Astrocyte of the spinal cord (primary cell): ENCODE measurements at regions not wholly inside any gene's neighbourhood (a gene's known extent, or its start where the extent isn't known, plus 50 kb on each side); places are given as distances from the start of the nearest gene placed in this dataset.

ENCODE experiments used
- DNase-seq: peaks from one replicate; pipeline ENCODE4 v3.0.0; 2011; ENCODE audit warnings: low read depth, low spot score
- H3K4me3 ChIP-seq: 2 replicates; pipeline ENCODE4 v1.5.1; 2011; ENCODE audit warnings: low read depth, mild to moderate bottlenecking, low read length, moderate library complexity
- in situ Hi-C: cut with HindIII; loops from 2 replicates; pipeline ENCODE4 v1.10.0; 2017; ENCODE audit warnings: low sequenced_read_pairs
- TF ChIP-seq, protein P1 (sequence below): IDR thresholded peaks from 2 replicates; pipeline ENCODE4 v1.5.1; 2012; ENCODE audit warnings: low read depth, mild to moderate bottlenecking, low read length, inconsistent platforms

GRCh38 chr2:589281-590130 is 87.7 kb downstream of the TMEM18 start:
- H3K4me3 ChIP-seq: no peak overlapping the region
- TF ChIP-seq, protein P1, sequence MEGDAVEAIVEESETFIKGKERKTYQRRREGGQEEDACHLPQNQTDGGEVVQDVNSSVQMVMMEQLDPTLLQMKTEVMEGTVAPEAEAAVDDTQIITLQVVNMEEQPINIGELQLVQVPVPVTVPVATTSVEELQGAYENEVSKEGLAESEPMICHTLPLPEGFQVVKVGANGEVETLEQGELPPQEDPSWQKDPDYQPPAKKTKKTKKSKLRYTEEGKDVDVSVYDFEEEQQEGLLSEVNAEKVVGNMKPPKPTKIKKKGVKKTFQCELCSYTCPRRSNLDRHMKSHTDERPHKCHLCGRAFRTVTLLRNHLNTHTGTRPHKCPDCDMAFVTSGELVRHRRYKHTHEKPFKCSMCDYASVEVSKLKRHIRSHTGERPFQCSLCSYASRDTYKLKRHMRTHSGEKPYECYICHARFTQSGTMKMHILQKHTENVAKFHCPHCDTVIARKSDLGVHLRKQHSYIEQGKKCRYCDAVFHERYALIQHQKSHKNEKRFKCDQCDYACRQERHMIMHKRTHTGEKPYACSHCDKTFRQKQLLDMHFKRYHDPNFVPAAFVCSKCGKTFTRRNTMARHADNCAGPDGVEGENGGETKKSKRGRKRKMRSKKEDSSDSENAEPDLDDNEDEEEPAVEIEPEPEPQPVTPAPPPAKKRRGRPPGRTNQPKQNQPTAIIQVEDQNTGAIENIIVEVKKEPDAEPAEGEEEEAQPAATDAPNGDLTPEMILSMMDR: no peak
- in situ Hi-C loops: no loop called here
- no peak for DNase-seq

DNA sequence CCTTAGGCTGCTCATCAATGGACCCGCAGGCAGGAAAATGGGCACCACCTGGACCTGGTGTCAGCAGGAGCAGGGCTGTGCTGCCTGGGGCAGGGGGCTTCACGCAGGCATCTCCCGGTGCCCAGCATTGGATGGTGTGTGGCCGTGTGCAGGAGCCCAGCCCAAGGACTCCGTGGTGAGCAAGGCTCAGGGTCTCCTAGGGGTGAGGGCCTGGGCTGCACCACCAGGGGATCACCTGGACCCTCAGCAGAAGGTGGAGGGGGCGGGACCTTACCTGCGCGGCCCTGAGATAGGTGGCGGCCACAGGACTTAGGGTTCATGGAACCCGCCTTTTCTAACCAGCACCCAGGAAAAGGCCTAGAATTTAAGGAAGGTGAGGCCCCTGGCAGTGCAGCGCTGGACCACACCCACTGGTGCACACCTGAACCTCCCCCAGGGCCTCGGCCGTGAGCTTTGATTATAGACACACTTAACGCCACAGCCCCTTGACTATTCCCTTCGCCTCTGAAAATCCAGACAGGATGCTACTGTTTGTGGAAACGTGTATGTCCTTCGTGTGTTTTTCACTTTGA is 89.0 kb downstream of the TMEM18 start:
- no peak for DNase-seq
- no peak overlapping the region for H3K4me3 ChIP-seq
- TF ChIP-seq, protein P1: no peak
- in situ Hi-C loops: no loop called here

DNA sequence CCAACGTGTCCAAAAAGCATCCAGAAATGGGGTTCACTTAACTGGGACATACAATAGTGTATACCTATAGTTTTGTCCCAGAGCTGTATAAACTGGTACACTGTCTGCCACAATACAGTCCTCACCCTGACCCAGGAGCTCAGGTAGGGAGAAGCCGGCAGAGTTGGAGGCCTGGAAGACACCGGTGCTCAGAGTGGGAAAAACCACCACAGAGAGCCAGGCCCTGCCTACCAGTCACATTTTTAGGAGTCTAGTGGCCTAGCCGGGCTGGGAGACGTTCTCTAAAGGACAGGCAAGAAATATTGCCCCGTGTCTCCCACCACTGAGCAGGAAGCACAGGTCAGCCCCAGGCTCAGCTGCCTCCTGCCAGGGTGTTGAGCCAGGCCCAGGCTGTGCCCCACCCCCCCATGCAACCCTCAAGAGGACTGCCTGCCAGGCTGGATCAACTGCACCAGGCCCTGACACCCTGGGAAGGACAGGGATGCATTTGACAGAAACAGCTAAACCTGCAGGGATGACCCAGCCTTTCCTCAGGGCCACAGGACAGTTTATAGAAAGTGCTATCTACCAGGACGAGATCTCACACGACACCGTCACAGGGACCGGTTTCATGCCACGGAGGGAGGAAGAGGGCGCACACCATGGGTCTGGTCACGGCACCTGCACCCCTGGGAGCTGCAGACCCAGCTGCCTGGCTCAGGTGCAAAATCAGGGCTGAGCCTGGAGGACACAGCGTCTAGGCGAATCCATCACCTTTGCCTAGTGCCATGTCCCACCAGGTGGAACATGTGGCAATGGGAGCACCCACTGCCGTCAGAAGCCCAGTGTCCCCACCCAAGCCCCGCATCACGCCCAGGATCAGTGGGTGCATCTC is 89.9 kb downstream of the TMEM18 start:
- H3K4me3 ChIP-seq: no peak overlapping the region
- in situ Hi-C loops: no loop called here
- DNase-seq: no peak
- TF ChIP-seq, protein P1: no peak

- in situ Hi-C loops: no loop called here
- DNase-seq: no peak
- TF ChIP-seq, protein P1: no peak
- H3K4me3 ChIP-seq: no peak overlapping the region
Measured at GRCh38 chr2:586641-587076, 90.5 kb downstream of the TMEM18 start.

DNA sequence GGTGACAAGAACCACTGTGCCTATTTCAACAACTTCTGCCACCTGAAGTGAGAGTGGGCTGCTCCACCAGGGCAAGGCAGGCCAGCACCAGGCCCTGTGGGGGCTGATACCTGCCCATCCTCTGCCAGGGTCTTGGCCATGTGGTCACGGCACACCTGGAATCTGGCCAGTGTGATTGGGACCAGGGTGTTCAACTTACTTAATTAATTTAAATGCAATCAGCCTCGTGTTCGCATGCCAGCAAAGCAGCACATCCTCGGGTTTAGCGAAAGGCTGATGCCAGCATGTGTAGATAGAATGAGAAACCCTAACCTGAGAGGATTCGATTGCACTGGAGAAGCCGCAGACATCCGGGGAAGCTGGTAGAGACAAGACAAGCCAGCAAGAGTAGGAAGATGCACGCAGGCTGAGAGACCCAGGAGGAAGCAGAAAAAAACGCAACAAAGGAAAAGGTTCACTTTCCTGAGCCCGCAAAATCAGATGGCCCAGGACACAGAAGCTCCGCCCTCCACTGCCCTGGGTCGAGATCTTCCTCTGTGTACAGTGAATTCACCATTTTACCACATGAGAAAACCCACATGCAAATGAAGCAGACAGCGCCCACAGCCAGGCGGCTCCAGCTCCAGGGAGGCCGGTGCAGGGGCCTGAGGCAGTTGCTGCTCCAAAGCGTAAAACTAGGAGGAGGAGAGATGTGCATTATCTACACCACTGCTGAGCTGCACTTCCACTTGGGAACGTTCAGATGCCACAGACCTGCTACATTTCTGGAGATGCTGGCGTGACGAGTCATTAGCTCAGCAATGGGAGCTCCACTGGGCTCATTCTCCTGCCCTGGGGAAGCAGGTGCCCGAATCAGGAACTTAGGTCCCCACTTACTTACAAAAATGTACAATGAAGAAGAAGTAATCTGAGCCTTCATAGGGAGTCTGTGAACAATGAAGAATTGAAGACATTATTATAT is 92.1 kb downstream of the TMEM18 start:
- no peak overlapping the region for H3K4me3 ChIP-seq
- TF ChIP-seq, protein P1: no peak
- DNase-seq: no peak
- in situ Hi-C loops: no loop called here

DNA sequence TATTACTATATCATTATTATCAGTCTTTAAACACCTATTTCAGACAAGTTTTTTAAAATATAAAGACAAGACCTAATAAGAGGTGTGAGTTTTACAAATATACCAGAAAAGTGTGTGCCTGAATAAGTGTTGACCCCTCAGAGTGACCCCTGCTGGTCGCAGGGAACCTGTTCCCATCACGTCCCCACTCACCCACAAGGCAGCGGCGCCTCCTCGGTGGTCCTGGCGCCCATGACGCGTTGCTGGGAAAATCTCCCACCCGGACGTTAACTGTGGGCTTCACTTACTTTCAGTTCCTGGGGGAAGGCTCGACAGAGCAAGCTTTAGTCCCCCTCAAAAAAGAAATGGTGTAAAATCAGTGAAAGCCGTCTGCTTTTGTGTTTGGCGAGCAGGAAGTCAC is 93.5 kb downstream of the TMEM18 start:
- no peak for DNase-seq
- H3K4me3 ChIP-seq: no peak overlapping the region
- in situ Hi-C loops: no loop called here
- TF ChIP-seq, protein P1: no peak
